K562 (cell line): ENCODE measurements at regions not wholly inside any gene's neighbourhood (a gene's known extent, or its start where the extent isn't known, plus 50 kb on each side); places are given as distances from the start of the nearest gene placed in this dataset.

Experiments used
- ATAC-seq: fragments of 200-7000 bp; cut with Tn5 transposase; 3 replicates; pipeline ENCODE4 v1.9.1; 2020; ENCODE audit warnings: moderate library complexity
- BruUV-seq: library from RNA; stranded (reverse); fragments of 400-500 nt; replicated peaks from 2 replicates; lab custom pipeline; 2021; lab: Mats Ljungman, UMichigan
- CTCF ChIA-PET: fragments of 300-600 bp; formaldehyde crosslinking; extraction: SDS; loops from one replicate; lab custom pipeline; 2021; ENCODE audit warnings: low intra/inter-chr PET ratio; lab: Yijun Ruan, JAX
- POLR2A ChIA-PET: fragments of 300-600, 350-650 bp; sonication (Branson Sonifier 250); formaldehyde crosslinking; extraction: SDS; loops from one replicate; lab custom pipeline; 2021; ENCODE audit warnings: antibody characterized with exemption, inconsistent platforms; lab: Yijun Ruan, JAX
- DNase-seq, 4 experiments: peaks; one replicate each; pipeline versions ENCODE4 v3.0.0 to v3.0.0-alpha.2; 2011 to 2018; ENCODE audit warnings: low spot score in 3 of 4, mixed read lengths in 3 of 4; ENCODE audit errors: extremely low read depth in 1 of 4
- FAIRE-seq: peaks from 2 replicates; lab custom pipeline; 2011; peaks lifted over from hg19 to GRCh38; lab: Jason Lieb, UNC
- H2AFZ ChIP-seq: 2 replicates; pipeline ENCODE4 v1.6.0; 2011; ENCODE audit warnings: low read depth, low read length, control low read depth, inconsistent platforms
- H3K27ac ChIP-seq: fragments of 200-600 bp; 3 replicates; pipeline ENCODE4 v1.8.0; 2011; ENCODE audit warnings: low read depth, mild to moderate bottlenecking, control low read depth, inconsistent platforms, low read length, moderate library complexity, mixed read lengths; ENCODE audit errors: extremely low read depth
- H3K27me3 ChIP-seq, 2 experiments: fragments of 300-600 bp in 1 of 2; 2 replicates in 1 of 2; 3 replicates in 1 of 2; pipeline versions ENCODE4 v1.6.0 to v1.8.0; 2011; ENCODE audit warnings: inconsistent platforms in 2 of 2, low read length in 2 of 2, mild to moderate bottlenecking in 1 of 2, mixed read lengths in 1 of 2, moderate library complexity in 1 of 2; ENCODE audit not compliant: control insufficient read depth in 2 of 2, insufficient read depth in 2 of 2
- H3K36me3 ChIP-seq: fragments of 300-600 bp; 3 replicates; pipeline ENCODE4 v1.8.0; 2011; ENCODE audit warnings: mild to moderate bottlenecking, low read length, inconsistent platforms; ENCODE audit not compliant: control insufficient read depth, insufficient read depth
- H3K4me1 ChIP-seq, 2 experiments: fragments of 200-600 bp in 1 of 2; replicated peaks in 1 of 2; 2 replicates in 1 of 2; 3 replicates in 1 of 2; pipeline versions ENCODE4 v1.5.1 to v1.8.0; 2011; ENCODE audit warnings: inconsistent platforms in 2 of 2, low read length in 2 of 2, mild to moderate bottlenecking in 1 of 2, mixed read lengths in 1 of 2, moderate library complexity in 1 of 2; ENCODE audit not compliant: control insufficient read depth in 2 of 2, insufficient read depth in 2 of 2
- H3K4me2 ChIP-seq: 2 replicates; pipeline ENCODE4 v1.6.1; 2011; ENCODE audit warnings: low read length, control low read depth, inconsistent platforms, mixed read lengths; ENCODE audit not compliant: insufficient read depth
- H3K4me3 ChIP-seq: fragments of 200-600 bp; sonication (generic), shearing (Covaris generic); 2 replicates; pipeline ENCODE4 v1.5.1; 2016; ENCODE audit warnings: control low read depth, inconsistent platforms
- H3K79me2 ChIP-seq: fragments of 200-600 bp; 3 replicates; pipeline ENCODE4 v1.8.0; 2011; ENCODE audit warnings: low read length, inconsistent platforms; ENCODE audit not compliant: control insufficient read depth, insufficient read depth
- H3K9ac ChIP-seq, 2 experiments: 2 replicates each; pipeline versions ENCODE4 v1.6.0 to v1.6.1; 2011; ENCODE audit warnings: low read depth in 2 of 2, low read length in 2 of 2, control low read depth in 1 of 2, inconsistent platforms in 1 of 2, mild to moderate bottlenecking in 1 of 2, mixed read lengths in 1 of 2; ENCODE audit not compliant: insufficient read depth in 1 of 2
- H3K9me1 ChIP-seq: one replicate; pipeline ENCODE4 v1.6.0; 2011; ENCODE audit warnings: inconsistent platforms, mild to moderate bottlenecking, low read length, moderate library complexity; ENCODE audit not compliant: control insufficient read depth, insufficient read depth
- H3K9me3 ChIP-seq: replicated peaks from 2 replicates; pipeline ENCODE4 v1.5.1; 2011; ENCODE audit warnings: low read depth, low read length, inconsistent platforms; ENCODE audit not compliant: control insufficient read depth, insufficient read depth
- H4K20me1 ChIP-seq: replicated peaks from 2 replicates; pipeline ENCODE4 v1.6.1; 2011; ENCODE audit warnings: low read length, inconsistent platforms, mixed read lengths; ENCODE audit not compliant: control insufficient read depth, insufficient read depth
- CBFA2T2 ChIP-seq: fragments of 450-650 bp; conservative IDR thresholded peaks from 2 replicates; pipeline ENCODE4 v1.6.1; 2017; ENCODE audit warnings: mild to moderate bottlenecking
- CBFA2T3 ChIP-seq: fragments of 450-650 bp; IDR thresholded peaks from 2 replicates; pipeline ENCODE4 v1.6.1; 2017
- HNRNPL ChIP-seq: fragments of 200-400 bp; formaldehyde crosslinking; IDR thresholded peaks from 2 replicates; pipeline ENCODE4 v1.6.1; 2017; ENCODE audit warnings: low read depth, mild to moderate bottlenecking, low read length
- NFIC ChIP-seq: fragments of 450-650 bp; IDR thresholded peaks from 2 replicates; pipeline ENCODE4 v1.6.1; 2017; ENCODE audit warnings: mild to moderate bottlenecking, inconsistent platforms
- VEZF1 ChIP-seq: fragments of 200-800 bp; sonication (Bioruptor generic); IDR thresholded peaks from 2 replicates; pipeline ENCODE4 v1.6.1; 2017; ENCODE audit warnings: missing genetic modification characterization, missing compliant biosample characterization
- ZBTB7A ChIP-seq: IDR thresholded peaks from 2 replicates; pipeline ENCODE4 v1.6.1; 2011; ENCODE audit warnings: low read depth, mild to moderate bottlenecking, low read length, moderate library complexity, borderline replicate concordance; ENCODE audit not compliant: control insufficient read depth
- WGBS: fragments of 100-300 bp; shearing (Covaris generic); methylation state at CpG from one replicate; pipeline ENCODE4 v1.1.6; 2016; ENCODE audit warnings: low coverage, mixed read lengths; ENCODE audit not compliant: insufficient coverage; ENCODE audit errors: missing lambda C conversion rate; 5-methylcytosine and 5-hydroxymethylcytosine counted together
- in situ Hi-C: fragments of 300-500 bp; cut with MboI; formaldehyde crosslinking; loops from 4 replicates; pipeline ENCODE4 v1.15.0; 2018; ENCODE audit warnings: inconsistent platforms, mixed read lengths
- intact Hi-C: fragments of 100-400 bp; cut with micrococcal nuclease; formaldehyde crosslinking; loops from 2 replicates; pipeline ENCODE4 v1.14.2; 2022
- TF ChIP-seq, protein P1 (sequence below), 2 experiments: fragments of 450-650 bp in 1 of 2; sonication (generic) in 1 of 2; formaldehyde crosslinking in 1 of 2; IDR thresholded peaks; 2 replicates each; pipeline versions ENCODE4 v1.7.1 to v1.9.0; 2016 to 2022; ENCODE audit warnings: inconsistent platforms in 1 of 2, mild to moderate bottlenecking in 1 of 2, missing genetic modification reagents in 1 of 2

- 10% methylated on average over 1 of the region's 1 CpG for WGBS
- no TSS peak for BruUV-seq
- no peak overlapping the region for H3K4me2 ChIP-seq
- H3K36me3 ChIP-seq: no peaks in the 10 kb centered on the region
- intact Hi-C loops (no loop called here), in situ Hi-C loops (no loop called here)
- CTCF ChIA-PET: no interaction called here
- H3K9me3 ChIP-seq: no peaks in the 10 kb centered on the region
- POLR2A ChIA-PET: interaction anchor here (0.8 to 1.2 kb wide), 2 partner anchors 18 to 24 kb away, joined by 3 to 4 read pairs; no protein-coding TSS in a partner anchor
- H4K20me1 ChIP-seq: no peaks in the 10 kb centered on the region
- no peak overlapping the region for H3K4me3 ChIP-seq
- no peaks in the 10 kb centered on the region for H3K9me1 ChIP-seq
- no peak overlapping the region for H3K9ac ChIP-seq
- no peaks in the 10 kb centered on the region for H3K79me2 ChIP-seq
- TF ChIP-seq CBFA2T2 (peak; percentile 43), HNRNPL (no peak), NFIC (peak; percentile 90), CBFA2T3 (peak; percentile 44; the same call in 1 of the 2 replicates), ZBTB7A (no peak), VEZF1 (CRISPR knock-in tag) (peak; percentile 16; the same call in 1 of the 2 replicates)
- TF ChIP-seq, protein P1, sequence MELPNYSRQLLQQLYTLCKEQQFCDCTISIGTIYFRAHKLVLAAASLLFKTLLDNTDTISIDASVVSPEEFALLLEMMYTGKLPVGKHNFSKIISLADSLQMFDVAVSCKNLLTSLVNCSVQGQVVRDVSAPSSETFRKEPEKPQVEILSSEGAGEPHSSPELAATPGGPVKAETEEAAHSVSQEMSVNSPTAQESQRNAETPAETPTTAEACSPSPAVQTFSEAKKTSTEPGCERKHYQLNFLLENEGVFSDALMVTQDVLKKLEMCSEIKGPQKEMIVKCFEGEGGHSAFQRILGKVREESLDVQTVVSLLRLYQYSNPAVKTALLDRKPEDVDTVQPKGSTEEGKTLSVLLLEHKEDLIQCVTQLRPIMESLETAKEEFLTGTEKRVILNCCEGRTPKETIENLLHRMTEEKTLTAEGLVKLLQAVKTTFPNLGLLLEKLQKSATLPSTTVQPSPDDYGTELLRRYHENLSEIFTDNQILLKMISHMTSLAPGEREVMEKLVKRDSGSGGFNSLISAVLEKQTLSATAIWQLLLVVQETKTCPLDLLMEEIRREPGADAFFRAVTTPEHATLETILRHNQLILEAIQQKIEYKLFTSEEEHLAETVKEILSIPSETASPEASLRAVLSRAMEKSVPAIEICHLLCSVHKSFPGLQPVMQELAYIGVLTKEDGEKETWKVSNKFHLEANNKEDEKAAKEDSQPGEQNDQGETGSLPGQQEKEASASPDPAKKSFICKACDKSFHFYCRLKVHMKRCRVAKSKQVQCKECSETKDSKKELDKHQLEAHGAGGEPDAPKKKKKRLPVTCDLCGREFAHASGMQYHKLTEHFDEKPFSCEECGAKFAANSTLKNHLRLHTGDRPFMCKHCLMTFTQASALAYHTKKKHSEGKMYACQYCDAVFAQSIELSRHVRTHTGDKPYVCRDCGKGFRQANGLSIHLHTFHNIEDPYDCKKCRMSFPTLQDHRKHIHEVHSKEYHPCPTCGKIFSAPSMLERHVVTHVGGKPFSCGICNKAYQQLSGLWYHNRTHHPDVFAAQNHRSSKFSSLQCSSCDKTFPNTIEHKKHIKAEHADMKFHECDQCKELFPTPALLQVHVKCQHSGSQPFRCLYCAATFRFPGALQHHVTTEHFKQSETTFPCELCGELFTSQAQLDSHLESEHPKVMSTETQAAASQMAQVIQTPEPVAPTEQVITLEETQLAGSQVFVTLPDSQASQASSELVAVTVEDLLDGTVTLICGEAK (IDR thresholded peaks at IDR 0.05): peak; percentile 69
- TF ChIP-seq, protein P1 (CRISPR knock-in tag; IDR thresholded peaks at IDR 0.05): no peak
- no peak for FAIRE-seq
- ATAC-seq: no peak; the same call in 2 of the 3 replicates
- peaks cover 2 to 12% of the 10 kb centered on the region in 2 experiments; a peak in 2 of 5 replicates for H3K4me1 ChIP-seq
- no peaks in the 10 kb centered on the region for H3K27me3 ChIP-seq
- peak in 2 of 4 experiments; percentile 30 to 64 for DNase-seq
- no peak overlapping the region for H3K27ac ChIP-seq
- H2AFZ ChIP-seq: no peak overlapping the region
Observed at GRCh38 chr4:173091362-173091761, 77.2 kb upstream of the GALNT7 start.
